GM12875 (cell line): ENCODE measurements at regions not wholly inside any gene's neighbourhood (a gene's known extent, or its start where the extent isn't known, plus 50 kb on each side); places are given as distances from the start of the nearest gene placed in this dataset.

Experiments used
- H3K4me3 ChIP-seq: one replicate; pipeline ENCODE4 v1.5.1; 2011; ENCODE audit warnings: low read depth, low read length, control low read depth
- TF ChIP-seq, protein P1 (sequence below): IDR thresholded peaks from 2 replicates; pipeline ENCODE4 v1.5.1; 2011; ENCODE audit warnings: low read depth, mild to moderate bottlenecking, control low read depth, inconsistent platforms, low read length, moderate library complexity, borderline replicate concordance; ENCODE audit not compliant: insufficient read depth

DNA sequence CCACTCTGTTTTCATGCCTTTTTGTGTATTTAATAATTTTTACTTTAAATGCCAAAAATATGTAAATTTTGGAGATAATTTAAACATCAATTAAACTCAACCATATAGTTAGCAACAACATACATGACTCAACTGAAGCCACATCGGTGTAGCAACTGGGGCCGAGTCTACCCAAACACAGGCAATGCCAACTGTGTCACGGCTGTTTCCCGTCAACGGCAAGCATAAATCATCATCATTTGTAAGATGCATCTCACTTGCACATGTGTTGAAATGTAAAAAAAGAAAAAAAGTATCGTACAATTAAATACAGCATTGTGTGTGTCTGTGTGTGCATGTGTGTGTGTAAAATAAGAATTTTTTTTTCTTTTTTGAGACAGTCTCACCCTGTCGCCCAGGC is 160.1 kb upstream of the TAS2R1 start:
- no peak overlapping the region for H3K4me3 ChIP-seq
- TF ChIP-seq, protein P1, sequence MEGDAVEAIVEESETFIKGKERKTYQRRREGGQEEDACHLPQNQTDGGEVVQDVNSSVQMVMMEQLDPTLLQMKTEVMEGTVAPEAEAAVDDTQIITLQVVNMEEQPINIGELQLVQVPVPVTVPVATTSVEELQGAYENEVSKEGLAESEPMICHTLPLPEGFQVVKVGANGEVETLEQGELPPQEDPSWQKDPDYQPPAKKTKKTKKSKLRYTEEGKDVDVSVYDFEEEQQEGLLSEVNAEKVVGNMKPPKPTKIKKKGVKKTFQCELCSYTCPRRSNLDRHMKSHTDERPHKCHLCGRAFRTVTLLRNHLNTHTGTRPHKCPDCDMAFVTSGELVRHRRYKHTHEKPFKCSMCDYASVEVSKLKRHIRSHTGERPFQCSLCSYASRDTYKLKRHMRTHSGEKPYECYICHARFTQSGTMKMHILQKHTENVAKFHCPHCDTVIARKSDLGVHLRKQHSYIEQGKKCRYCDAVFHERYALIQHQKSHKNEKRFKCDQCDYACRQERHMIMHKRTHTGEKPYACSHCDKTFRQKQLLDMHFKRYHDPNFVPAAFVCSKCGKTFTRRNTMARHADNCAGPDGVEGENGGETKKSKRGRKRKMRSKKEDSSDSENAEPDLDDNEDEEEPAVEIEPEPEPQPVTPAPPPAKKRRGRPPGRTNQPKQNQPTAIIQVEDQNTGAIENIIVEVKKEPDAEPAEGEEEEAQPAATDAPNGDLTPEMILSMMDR, result no peak

DNA sequence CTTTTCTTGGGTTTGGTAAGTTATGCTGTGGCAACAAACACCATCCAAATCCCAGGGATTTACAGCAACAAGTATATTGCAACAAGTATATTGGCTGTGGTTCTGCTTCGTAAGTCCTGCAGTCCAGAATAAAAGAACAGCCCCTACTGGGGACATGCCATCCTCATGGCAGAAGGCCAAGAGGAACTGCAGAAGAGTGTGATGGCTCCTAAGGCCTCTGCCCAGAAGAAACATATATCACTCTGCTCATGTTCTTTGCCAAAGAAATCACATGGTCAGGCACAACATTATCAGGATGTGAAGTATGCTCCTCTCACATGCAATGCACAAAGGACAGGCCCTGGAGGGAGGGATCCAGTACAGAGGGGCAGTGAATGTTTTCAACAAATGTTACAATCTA is 159.6 kb upstream of the TAS2R1 start:
- H3K4me3 ChIP-seq, result no peak overlapping the region
- TF ChIP-seq, protein P1, result no peak

DNA sequence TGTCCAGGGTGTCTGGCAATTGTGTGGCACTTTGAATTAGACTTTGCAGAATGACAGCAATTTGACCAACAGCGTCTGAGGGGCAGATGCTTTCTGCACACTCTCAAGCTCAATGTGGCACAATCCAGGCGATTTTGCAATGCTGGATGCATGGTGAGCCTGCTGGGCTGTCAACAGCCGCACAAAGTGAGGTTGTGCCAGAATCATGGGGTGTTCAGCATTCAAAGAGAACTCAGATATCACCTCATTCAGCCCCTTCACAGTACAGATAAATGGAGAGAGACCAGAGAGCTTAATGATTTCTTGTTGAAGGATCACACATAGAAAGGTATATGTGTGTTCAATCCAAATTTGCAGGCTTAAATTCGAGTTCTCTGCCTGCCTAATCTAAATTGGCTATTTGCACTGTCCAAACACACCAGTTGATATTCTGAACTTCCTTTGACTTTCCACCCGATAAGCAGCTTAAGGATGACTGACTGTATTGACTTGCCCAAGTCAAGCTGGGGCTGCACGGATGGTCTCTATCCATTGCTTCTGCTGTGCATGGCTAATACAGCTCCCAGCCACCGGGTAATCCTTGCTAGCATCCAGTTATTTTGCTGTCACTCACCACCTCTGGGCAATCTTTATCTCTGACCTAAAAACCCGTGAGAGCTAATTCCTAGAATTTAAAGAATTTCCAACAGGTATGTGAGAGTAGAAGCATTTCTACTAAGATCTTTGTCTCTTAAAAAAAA is 157.9 kb upstream of the TAS2R1 start:
- no peak overlapping the region for H3K4me3 ChIP-seq
- TF ChIP-seq, protein P1, result no peak

DNA sequence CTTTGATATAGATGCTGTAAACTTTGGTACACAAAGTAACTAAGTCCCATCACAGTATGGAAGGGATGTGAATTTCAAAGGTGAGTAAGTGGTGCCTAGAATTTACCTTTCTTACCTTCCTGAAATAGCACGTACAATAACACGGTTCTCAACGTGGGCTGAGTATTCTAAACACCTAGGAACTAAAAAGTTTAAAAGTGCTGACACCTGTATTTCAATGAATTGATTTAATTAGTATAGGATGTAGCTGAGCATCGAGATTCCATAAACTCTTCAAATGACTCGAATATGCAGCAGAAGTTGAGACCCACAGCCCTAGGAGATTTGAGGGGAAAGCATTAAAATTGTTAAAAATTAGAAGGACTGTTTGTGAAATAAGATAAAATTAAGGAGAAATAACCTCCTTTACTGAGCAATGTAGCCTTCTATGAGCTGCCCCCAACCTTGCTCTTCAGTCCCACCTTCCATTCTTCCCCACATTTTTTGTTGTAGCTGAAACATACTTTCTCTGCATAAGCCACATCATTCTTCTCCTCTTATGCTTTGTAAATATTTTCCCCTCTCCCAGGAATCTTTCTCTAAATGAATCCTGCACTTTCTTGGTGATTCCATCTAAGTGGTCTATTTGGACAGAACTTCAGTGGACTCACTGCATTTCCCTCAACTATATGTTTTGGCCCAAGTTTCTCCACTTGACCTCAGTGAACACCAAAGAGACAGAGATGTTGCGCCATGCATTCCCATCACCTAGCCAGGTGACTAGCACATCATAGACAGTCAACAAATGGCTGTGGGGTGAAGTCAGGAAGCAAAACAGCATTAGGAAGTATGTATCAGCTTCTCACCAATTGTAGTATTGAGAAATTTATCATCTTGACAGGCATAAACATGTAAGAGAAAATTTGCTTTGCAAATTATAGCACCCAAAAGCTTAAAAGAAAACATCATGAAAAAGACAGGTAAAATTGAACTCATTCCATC is 156.5 kb upstream of the TAS2R1 start:
- TF ChIP-seq, protein P1, result no peak
- no peak overlapping the region for H3K4me3 ChIP-seq

DNA sequence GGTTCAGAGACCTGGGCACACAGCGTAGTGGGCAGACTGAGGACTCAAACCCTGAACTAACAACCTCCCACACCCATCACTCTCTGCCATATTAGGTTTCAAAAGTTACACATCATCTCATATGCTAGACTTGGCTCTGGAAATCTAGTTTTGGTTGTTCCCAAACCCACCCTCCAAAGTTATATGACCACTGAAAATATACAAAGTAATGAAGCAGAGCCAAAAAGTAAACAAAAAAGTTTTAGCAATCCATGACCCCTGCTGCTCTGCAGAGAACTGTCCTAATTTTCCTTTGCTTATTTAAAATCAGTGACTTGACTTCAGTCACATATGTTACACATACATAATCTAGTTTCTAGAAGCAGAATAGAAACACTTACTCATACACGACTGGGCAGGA is 155.6 kb upstream of the TAS2R1 start:
- no peak overlapping the region for H3K4me3 ChIP-seq
- TF ChIP-seq, protein P1, result no peak

DNA sequence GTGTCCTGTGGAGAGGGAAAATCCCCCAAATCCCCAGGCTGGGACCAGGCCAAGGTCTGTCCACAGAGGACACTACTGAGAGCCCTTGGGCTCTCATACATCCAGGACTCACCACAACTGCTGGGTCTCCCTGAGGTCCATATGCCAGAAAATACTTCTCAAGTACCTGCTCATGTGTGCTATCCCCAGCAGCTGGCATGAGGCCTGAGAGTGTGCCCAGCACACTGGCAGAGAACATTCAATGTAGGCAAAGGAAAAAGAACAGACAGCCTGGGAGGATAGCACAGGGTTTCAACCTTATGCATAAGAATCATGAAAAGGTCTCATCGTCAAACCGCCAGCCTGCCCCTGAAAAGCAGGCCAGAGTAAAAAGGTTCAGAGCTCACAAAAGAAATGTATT is 154.1 kb upstream of the TAS2R1 start:
- TF ChIP-seq, protein P1, result no peak
- no peak overlapping the region for H3K4me3 ChIP-seq
